H1 (cell line): ENCODE measurements at regions not wholly inside any gene's neighbourhood (a gene's known extent, or its start where the extent isn't known, plus 50 kb on each side); places are given as distances from the start of the nearest gene placed in this dataset.

Source experiments
- CTCF ChIA-PET: fragments of 300-600 bp; sonication (Branson Sonifier 250); formaldehyde crosslinking; loops from one replicate; lab custom pipeline; 2021; ENCODE audit not compliant: partially characterized antibody; lab: Charles Lee
- POLR2A ChIA-PET: fragments of 300-600 bp; sonication (Branson Sonifier 250); formaldehyde crosslinking; loops from one replicate; lab custom pipeline; 2021; ENCODE audit warnings: inconsistent platforms; ENCODE audit not compliant: partially characterized antibody; lab: Charles Lee
- DNase-seq, 2 experiments: peaks; one replicate each; pipeline versions ENCODE4 v3.0.0 to v3.0.0-alpha.2; 2010 to 2022; ENCODE audit warnings: low spot score in 2 of 2, low read depth in 1 of 2, mixed read lengths in 1 of 2
- FAIRE-seq: peaks from 2 replicates; lab custom pipeline; 2011; peaks lifted over from hg19 to GRCh38; lab: Jason Lieb, UNC
- H2AFZ ChIP-seq: 2 replicates; pipeline ENCODE4 v1.8.1; 2012; ENCODE audit warnings: low read length, inconsistent platforms
- H2AK5ac ChIP-seq: 2 replicates; pipeline ENCODE4 v1.6.1; 2013; ENCODE audit warnings: low read depth, low read length
- H2BK120ac ChIP-seq: replicated peaks from 2 replicates; pipeline ENCODE3; 2013; ENCODE audit warnings: low read depth, low read length, inconsistent platforms
- H2BK12ac ChIP-seq: 2 replicates; pipeline ENCODE4 v1.6.1; 2013; ENCODE audit warnings: low read depth, low read length
- H2BK15ac ChIP-seq: 2 replicates; pipeline ENCODE4 v1.6.1; 2013; ENCODE audit warnings: low read length
- H2BK20ac ChIP-seq: 2 replicates; pipeline ENCODE4 v1.6.1; 2013; ENCODE audit warnings: low read length
- H2BK5ac ChIP-seq: 2 replicates; pipeline ENCODE4 v1.6.1; 2013; ENCODE audit warnings: low read depth, low read length
- H3K14ac ChIP-seq: 2 replicates; pipeline ENCODE4 v1.6.1; 2013; ENCODE audit warnings: inconsistent platforms; ENCODE audit not compliant: insufficient read length
- H3K18ac ChIP-seq: 2 replicates; pipeline ENCODE4 v1.6.1; 2013; ENCODE audit warnings: low read length; ENCODE audit errors: extremely low read depth
- H3K23ac ChIP-seq: 2 replicates; pipeline ENCODE4 v1.6.1; 2013; ENCODE audit warnings: inconsistent platforms; ENCODE audit not compliant: insufficient read length
- H3K23me2 ChIP-seq: 2 replicates; pipeline ENCODE4 v1.6.1; 2013; ENCODE audit warnings: low read depth, low read length
- H3K27ac ChIP-seq: 2 replicates; pipeline ENCODE4 v1.6.1; 2011; ENCODE audit warnings: low read depth, low read length, inconsistent platforms
- H3K27me3 ChIP-seq, 4 experiments: replicated peaks in 1 of 4; 1 replicate in 1 of 4; 2 replicates in 3 of 4; pipeline versions ENCODE4 v1.6.1 to v1.8.1; 2011 to 2013; ENCODE audit warnings: low read length in 3 of 4, mild to moderate bottlenecking in 3 of 4, inconsistent platforms in 2 of 4, mixed read lengths in 2 of 4, moderate library complexity in 1 of 4; ENCODE audit not compliant: control insufficient read depth in 3 of 4, insufficient read depth in 3 of 4; ENCODE audit errors: extremely low read depth in 1 of 4
- H3K36me3 ChIP-seq, 4 experiments: 2 replicates each; pipeline versions ENCODE4 v1.6.1 to v1.8.1; 2011 to 2013; ENCODE audit warnings: mild to moderate bottlenecking in 4 of 4, low read length in 3 of 4, moderate library complexity in 2 of 4, control low read depth in 1 of 4, inconsistent platforms in 1 of 4; ENCODE audit not compliant: insufficient read depth in 4 of 4, control insufficient read depth in 2 of 4
- H3K4ac ChIP-seq: replicated peaks from 2 replicates; pipeline ENCODE3; 2013; ENCODE audit warnings: low read length, low read depth, mixed read lengths, inconsistent platforms; ENCODE audit not compliant: insufficient read length
- H3K4me1 ChIP-seq, 4 experiments: replicated peaks in 1 of 4; 1 replicate in 1 of 4; 2 replicates in 3 of 4; pipeline versions ENCODE4 v1.6.1 to v1.8.1; 2011 to 2013; ENCODE audit warnings: low read length in 3 of 4, inconsistent platforms in 2 of 4, mixed read lengths in 1 of 4; ENCODE audit not compliant: insufficient read depth in 4 of 4, control insufficient read depth in 3 of 4
- H3K4me2 ChIP-seq, 2 experiments: 2 replicates each; pipeline versions ENCODE4 v1.6.1 to v1.8.1; 2011 to 2013; ENCODE audit warnings: low read depth in 2 of 2, low read length in 2 of 2, control low read depth in 1 of 2, inconsistent platforms in 1 of 2, mild to moderate bottlenecking in 1 of 2; ENCODE audit not compliant: insufficient read depth in 1 of 2
- H3K4me3 ChIP-seq, 4 experiments: fragments of 200-600, 300-600 bp in 1 of 4; sonication (generic), shearing (Covaris generic), sonication (Bioruptor Twin) in 1 of 4; 2 replicates each; pipeline versions ENCODE4 v1.5.1 to v1.8.1; 2011 to 2016; ENCODE audit warnings: low read length in 4 of 4, low read depth in 3 of 4, control low read depth in 2 of 4, inconsistent platforms in 2 of 4, mild to moderate bottlenecking in 2 of 4, mixed read lengths in 1 of 4, moderate library complexity in 1 of 4; ENCODE audit not compliant: insufficient read depth in 2 of 4; ENCODE audit errors: extremely low read depth in 1 of 4
- H3K56ac ChIP-seq: replicated peaks from 2 replicates; pipeline ENCODE3; 2013; ENCODE audit warnings: low read depth, mild to moderate bottlenecking, mixed read lengths, low read length, inconsistent platforms; ENCODE audit not compliant: insufficient read length
- H3K79me1 ChIP-seq: 2 replicates; pipeline ENCODE4 v1.6.1; 2013; ENCODE audit warnings: low read depth, low read length, control low read depth
- H3K79me2 ChIP-seq, 2 experiments: 2 replicates each; pipeline versions ENCODE4 v1.6.1 to v1.8.1; 2012 to 2013; ENCODE audit warnings: low read length in 2 of 2, mild to moderate bottlenecking in 2 of 2, inconsistent platforms in 1 of 2; ENCODE audit not compliant: insufficient read depth in 2 of 2, control insufficient read depth in 1 of 2
- H3K9ac ChIP-seq, 4 experiments: replicated peaks in 1 of 4; 1 replicate in 1 of 4; 2 replicates in 3 of 4; pipeline versions ENCODE4 v1.6.1 to v1.8.1; 2011 to 2013; ENCODE audit warnings: low read depth in 3 of 4, low read length in 3 of 4, control low read depth in 2 of 4, mild to moderate bottlenecking in 2 of 4, moderate library complexity in 2 of 4, inconsistent platforms in 1 of 4; ENCODE audit errors: extremely low read depth in 1 of 4
- H3K9me3 ChIP-seq, 2 experiments: 2 replicates each; pipeline versions ENCODE4 v1.6.1 to v1.8.1; 2012 to 2013; ENCODE audit warnings: mild to moderate bottlenecking in 2 of 2, moderate library complexity in 2 of 2, control low read depth in 1 of 2, inconsistent platforms in 1 of 2, low read depth in 1 of 2, low read length in 1 of 2, mixed read lengths in 1 of 2; ENCODE audit not compliant: insufficient read depth in 2 of 2
- H4K20me1 ChIP-seq, 2 experiments: replicated peaks in 1 of 2; 2 replicates each; pipeline versions ENCODE3 to v1.8.1; 2011 to 2013; ENCODE audit warnings: inconsistent platforms in 2 of 2, low read length in 2 of 2, mild to moderate bottlenecking in 1 of 2; ENCODE audit not compliant: insufficient read depth in 2 of 2, control insufficient read depth in 1 of 2
- H4K5ac ChIP-seq: 2 replicates; pipeline ENCODE4 v1.6.1; 2013; ENCODE audit warnings: low read length, low read depth, mixed read lengths, inconsistent platforms; ENCODE audit not compliant: insufficient read length
- H4K8ac ChIP-seq: 2 replicates; pipeline ENCODE4 v1.8.0; 2013; ENCODE audit warnings: mild to moderate bottlenecking, moderate library complexity, low read length, inconsistent platforms; ENCODE audit not compliant: insufficient read depth; ENCODE audit errors: extremely low read depth
- H4K91ac ChIP-seq: replicated peaks from 2 replicates; pipeline ENCODE3; 2013; ENCODE audit warnings: low read length, mixed read lengths, inconsistent platforms; ENCODE audit not compliant: insufficient read length
- ASH2L ChIP-seq: fragments of 200-600, 300-600 bp; sonication (generic); IDR thresholded peaks from one replicate; pipeline ENCODE4 v1.7.1; 2017; ENCODE audit warnings: low read length
- BRCA1 ChIP-seq: IDR thresholded peaks from 2 replicates; pipeline ENCODE4 v1.6.1; 2012; ENCODE audit warnings: low read depth, low read length, improper control_type of control experiment
- CEBPB ChIP-seq: IDR thresholded peaks from 2 replicates; pipeline ENCODE4 v1.6.1; 2012; ENCODE audit warnings: low read depth, low read length
- CREB1 ChIP-seq: IDR thresholded peaks from 2 replicates; pipeline ENCODE4 v1.6.1; 2012; ENCODE audit warnings: inconsistent platforms
- GABPA ChIP-seq: IDR thresholded peaks from 2 replicates; pipeline ENCODE4 v1.6.1; 2011; ENCODE audit warnings: mild to moderate bottlenecking, low read length, moderate library complexity, borderline replicate concordance; ENCODE audit not compliant: insufficient read depth
- HDAC2 ChIP-seq, 2 experiments: fragments of 300-600 bp in 1 of 2; sonication (generic) in 1 of 2; IDR thresholded peaks; 2 replicates each; pipeline ENCODE4 v1.6.1; 2011 to 2012; ENCODE audit warnings: low read depth in 2 of 2, low read length in 2 of 2, mild to moderate bottlenecking in 2 of 2, moderate library complexity in 2 of 2, borderline replicate concordance in 1 of 2, inconsistent platforms in 1 of 2
- JUND ChIP-seq: IDR thresholded peaks from 2 replicates; pipeline ENCODE4 v1.6.1; 2011; ENCODE audit warnings: mild to moderate bottlenecking, improper control_type of control experiment, low read length
- KDM4A ChIP-seq: IDR thresholded peaks from one replicate; pipeline ENCODE4 v1.7.1; 2012; ENCODE audit warnings: low read depth, mild to moderate bottlenecking, moderate library complexity, low read length, inconsistent platforms; ENCODE audit not compliant: severe bottlenecking
- POU5F1 ChIP-seq: IDR thresholded peaks from 2 replicates; pipeline ENCODE4 v1.6.1; 2011; ENCODE audit warnings: low read depth, mild to moderate bottlenecking, low read length, moderate library complexity
- RNF2 ChIP-seq: fragments of 200-900, 300-1000 bp; sonication (generic); IDR thresholded peaks from 2 replicates; pipeline ENCODE4 v1.7.1; 2016; ENCODE audit warnings: borderline replicate concordance, low read depth, mild to moderate bottlenecking, antibody characterized with exemption, low read length; ENCODE audit not compliant: poor library complexity, severe bottlenecking; ENCODE audit errors: missing control alignments
- SAP30 ChIP-seq: fragments of 300-600 bp; sonication (generic); IDR thresholded peaks from 2 replicates; pipeline ENCODE4 v1.7.1; 2012; ENCODE audit warnings: low read length, moderate library complexity, mild to moderate bottlenecking, inconsistent platforms; ENCODE audit not compliant: insufficient read depth, insufficient replicate concordance
- SP1 ChIP-seq: IDR thresholded peaks from 2 replicates; pipeline ENCODE4 v1.6.1; 2011; ENCODE audit warnings: low read depth, low read length
- TAF1 ChIP-seq: IDR thresholded peaks from 2 replicates; pipeline ENCODE4 v1.6.1; 2011; ENCODE audit warnings: mild to moderate bottlenecking, low read depth, low read length
- TBP ChIP-seq: IDR thresholded peaks from 2 replicates; pipeline ENCODE4 v1.6.1; 2011; ENCODE audit warnings: low read depth, low read length, improper control_type of control experiment
- WGBS, 2 experiments: shearing (Covaris generic) in 1 of 2; methylation state at CpG; one replicate each; pipeline versions ENCODE4 v1.1.6 to v1.1.7; 2013 to 2015; ENCODE audit warnings: low lambda C conversion rate in 2 of 2, mixed read lengths in 2 of 2, inconsistent platforms in 1 of 2, low coverage in 1 of 2, missing lambda C conversion rate in 1 of 2; ENCODE audit not compliant: insufficient replicate concordance in 2 of 2, insufficient coverage in 1 of 2, insufficient read length in 1 of 2; ENCODE audit errors: extremely low coverage in 1 of 2, missing lambda C conversion rate in 1 of 2; 5-methylcytosine and 5-hydroxymethylcytosine counted together

DNA sequence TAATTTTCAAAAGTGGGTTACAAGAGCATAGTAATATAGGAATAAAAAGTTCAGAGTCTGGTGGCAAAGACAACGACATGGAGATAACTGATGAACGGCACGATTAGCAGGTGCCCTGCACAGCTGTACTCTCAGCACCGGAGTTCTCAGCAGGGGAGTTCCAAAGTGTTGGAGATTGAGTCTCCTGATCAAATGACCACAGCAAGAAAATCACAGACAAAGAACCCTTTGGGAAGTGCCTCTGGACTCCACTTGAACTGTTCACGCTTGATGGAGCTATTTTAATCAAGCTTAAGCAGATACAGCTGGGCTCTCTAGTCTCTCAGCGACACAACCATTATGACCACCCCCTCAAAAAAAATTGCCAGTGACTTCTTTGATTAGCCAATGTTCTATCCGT lies 153.1 kb downstream of the ALG10B start:
- Histone ChIP-seq H2BK20ac (no peak overlapping the region), H2AK5ac (no peak overlapping the region), H3K14ac (no peak overlapping the region), H3K4me3 (no peak overlapping the region), H3K23ac (no peak overlapping the region), H3K36me3 (no peaks in the 10 kb centered on the region), H4K20me1 (no peaks in the 10 kb centered on the region), H3K27me3 (no peaks in the 10 kb centered on the region), H2BK120ac (no peak overlapping the region), H3K27ac (no peak overlapping the region), H2BK15ac (no peak overlapping the region), H4K8ac (no peak overlapping the region), H3K79me2 (no peaks in the 10 kb centered on the region), H3K4ac (no peak overlapping the region), H3K79me1 (no peaks in the 10 kb centered on the region), H3K56ac (no peak overlapping the region), H4K5ac (no peak overlapping the region), H2BK12ac (no peak overlapping the region), H3K9me3 (peaks cover 0 to 5% of the 10 kb centered on the region in 2 experiments; a peak in 1 of 4 replicates), H4K91ac (no peak overlapping the region), H3K4me2 (no peak overlapping the region), H3K4me1 (no peaks in the 10 kb centered on the region), H3K9ac (no peak overlapping the region), H3K23me2 (no peaks in the 10 kb centered on the region), H2AFZ (no peak overlapping the region), H2BK5ac (no peak overlapping the region), H3K18ac (no peak overlapping the region)
- WGBS, 2 experiments: 95% methylated on average over 7 of the region's 7 CpGs; no CpG with 5 or more reads in 1 of the 2 experiments
- ChIA-PET POLR2A (no interaction called here), CTCF (no interaction called here)
- no peak for TF ChIP-seq RNF2
- TF ChIP-seq KDM4A: no peak
- no peak for TF ChIP-seq CREB1
- no peak for TF ChIP-seq TAF1
- TF ChIP-seq ASH2L: no peak
- no peak for TF ChIP-seq JUND
- no peak for TF ChIP-seq SP1
- no peak for TF ChIP-seq CEBPB
- no peak for TF ChIP-seq SAP30
- TF ChIP-seq GABPA: no peak
- TF ChIP-seq BRCA1: no peak
- TF ChIP-seq POU5F1: no peak
- TF ChIP-seq TBP: no peak
- no peak for TF ChIP-seq HDAC2 (IDR thresholded peaks at IDR 0.05; ENCODE audit: borderline replicate concordance in 1 of 2, low read depth in 2 of 2, low read length in 2 of 2)
- FAIRE-seq (no peak), DNase-seq (no peak)
